ENCODE measurements at regions not wholly inside any gene's neighbourhood (a gene's known extent, or its start where the extent isn't known, plus 50 kb on each side); places are given as distances from the start of the nearest gene placed in this dataset.

DNA sequence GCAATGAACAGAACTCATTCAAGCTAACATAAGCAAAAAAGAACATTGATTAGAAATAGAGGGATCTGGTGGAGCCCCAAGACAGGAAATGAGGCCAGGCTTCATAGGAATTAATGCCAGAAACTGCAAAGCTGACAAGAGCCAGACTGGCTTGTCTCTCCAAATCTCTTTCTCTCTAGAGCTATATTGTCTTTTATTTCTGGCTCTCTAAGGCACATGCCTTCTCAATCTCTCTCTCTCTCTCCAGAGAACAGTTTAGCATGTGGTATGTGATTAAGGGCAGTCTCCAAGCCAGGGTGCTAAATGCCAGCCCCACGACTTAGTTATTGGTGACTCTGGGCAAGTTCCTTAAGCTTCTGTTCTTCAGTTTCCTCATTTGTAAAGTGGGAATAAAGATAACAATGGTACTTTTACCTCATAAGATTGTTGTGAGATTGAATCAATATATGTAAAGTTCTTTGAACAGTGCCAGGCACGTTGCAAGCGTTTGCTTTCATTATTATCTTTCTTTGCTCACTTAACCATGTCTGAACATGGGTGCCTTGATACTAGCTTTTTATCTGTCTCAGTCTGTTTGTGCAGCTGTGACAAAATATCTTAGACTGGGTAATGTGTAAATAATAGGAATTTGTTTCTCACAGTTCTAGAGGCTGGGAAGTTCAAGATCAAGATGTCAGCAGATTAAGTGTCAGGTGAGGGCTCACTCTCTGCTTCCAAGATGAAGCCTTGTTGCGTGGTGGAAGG is 123.2 kb downstream of the BDH1 start:
- WGBS, 2 experiments (ENCODE audit: insufficient coverage in 1 of 2, insufficient read length in 1 of 2), result 88 to 95% methylated on average over 3 to 4 of the region's 4 CpGs
- Histone ChIP-seq H3K4me1 (ENCODE audit: control insufficient read depth, insufficient read depth, low read length) (no peaks in the 10 kb centered on the region), H3K36me3 (ENCODE audit: control insufficient read depth, insufficient read depth, low read length) (no peaks in the 10 kb centered on the region), H3K4me3 (ENCODE audit: low read length) (no peak overlapping the region), H3K9ac (ENCODE audit: extremely low read depth, low read length, poor library complexity, severe bottlenecking) (no peak overlapping the region), H3K27me3 (ENCODE audit: control insufficient read depth, insufficient read depth, low read length, poor library complexity, severe bottlenecking) (no peaks in the 10 kb centered on the region), H3K9me3 (ENCODE audit: control insufficient read depth, low read length) (peaks cover 14% of the 10 kb centered on the region), H3K27ac (ENCODE audit: low read depth, low read length) (no peak overlapping the region)
- Mint-ChIP-seq H3K9me3 (peaks cover 9% of the 10 kb centered on the region), H3K4me1 (peaks cover 8% of the 10 kb centered on the region), H3K36me3 (ENCODE audit: low read depth) (peaks cover 1% of the 10 kb centered on the region), H3K27me3 (ENCODE audit: insufficient read depth) (peaks cover 12% of the 10 kb centered on the region), H3K4me3 (no peak overlapping the region), H3K27ac (no peak overlapping the region)
- no peak for DNase-seq
- TF ChIP-seq, protein P1, sequence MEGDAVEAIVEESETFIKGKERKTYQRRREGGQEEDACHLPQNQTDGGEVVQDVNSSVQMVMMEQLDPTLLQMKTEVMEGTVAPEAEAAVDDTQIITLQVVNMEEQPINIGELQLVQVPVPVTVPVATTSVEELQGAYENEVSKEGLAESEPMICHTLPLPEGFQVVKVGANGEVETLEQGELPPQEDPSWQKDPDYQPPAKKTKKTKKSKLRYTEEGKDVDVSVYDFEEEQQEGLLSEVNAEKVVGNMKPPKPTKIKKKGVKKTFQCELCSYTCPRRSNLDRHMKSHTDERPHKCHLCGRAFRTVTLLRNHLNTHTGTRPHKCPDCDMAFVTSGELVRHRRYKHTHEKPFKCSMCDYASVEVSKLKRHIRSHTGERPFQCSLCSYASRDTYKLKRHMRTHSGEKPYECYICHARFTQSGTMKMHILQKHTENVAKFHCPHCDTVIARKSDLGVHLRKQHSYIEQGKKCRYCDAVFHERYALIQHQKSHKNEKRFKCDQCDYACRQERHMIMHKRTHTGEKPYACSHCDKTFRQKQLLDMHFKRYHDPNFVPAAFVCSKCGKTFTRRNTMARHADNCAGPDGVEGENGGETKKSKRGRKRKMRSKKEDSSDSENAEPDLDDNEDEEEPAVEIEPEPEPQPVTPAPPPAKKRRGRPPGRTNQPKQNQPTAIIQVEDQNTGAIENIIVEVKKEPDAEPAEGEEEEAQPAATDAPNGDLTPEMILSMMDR (conservative IDR thresholded peaks at IDR 0.05), result no peak

DNA sequence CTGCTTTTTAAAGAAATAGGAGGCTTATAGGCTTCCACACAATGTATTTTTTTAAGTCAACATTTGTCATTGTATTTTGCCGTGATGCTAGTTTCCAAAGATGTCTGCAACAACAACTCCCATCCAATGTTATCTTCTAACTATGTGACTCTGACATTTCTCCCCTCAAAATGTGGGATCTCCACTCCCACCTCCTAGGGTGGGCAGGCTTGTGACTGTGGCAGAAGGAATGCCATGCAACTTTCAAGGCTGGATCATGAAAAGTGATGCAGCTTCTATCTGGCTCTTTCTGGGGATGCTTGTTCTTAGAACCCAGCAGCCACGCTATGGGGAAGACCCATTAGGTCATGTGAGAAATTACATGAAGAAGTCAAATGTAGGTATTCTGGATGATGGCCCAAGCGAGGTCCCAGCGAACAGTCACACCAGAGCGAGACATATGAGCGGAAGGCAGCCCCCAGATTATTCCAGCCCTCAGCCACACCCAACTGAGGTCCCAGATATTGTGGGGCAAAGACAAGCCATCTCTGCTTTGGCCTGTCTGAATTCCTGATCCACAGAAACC is 124.3 kb downstream of the BDH1 start:
- H3K9me3 Mint-ChIP-seq, result peaks cover 9% of the 10 kb centered on the region
- 95 to 100% methylated on average over 6 of the region's 6 CpGs for WGBS, 2 experiments (ENCODE audit: insufficient coverage in 1 of 2, insufficient read length in 1 of 2)

DNA sequence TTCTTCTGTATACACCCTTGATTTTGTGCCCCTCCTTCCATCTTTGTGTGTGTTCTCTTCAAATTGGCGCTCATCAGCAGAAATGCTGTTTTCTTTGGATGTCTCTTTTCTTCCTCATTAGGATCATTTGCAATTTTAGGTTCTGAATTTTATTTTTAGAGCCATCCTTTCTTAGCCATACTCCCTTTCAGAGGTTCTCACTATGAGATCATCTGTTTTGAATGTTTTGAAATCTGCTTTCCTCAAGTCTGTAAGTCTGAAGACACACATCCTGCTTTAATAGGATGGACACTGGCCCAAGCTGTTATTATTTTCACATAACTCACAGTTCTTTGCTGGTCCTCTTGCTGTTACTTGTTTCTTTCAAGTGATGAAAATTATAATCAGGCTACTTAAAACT is 124.8 kb downstream of the BDH1 start:
- Mint-ChIP-seq H3K27me3 (ENCODE audit: insufficient read depth) (peaks cover 12% of the 10 kb centered on the region), H3K4me3 (no peak overlapping the region), H3K36me3 (ENCODE audit: low read depth) (peaks cover 1% of the 10 kb centered on the region), H3K9me3 (peaks cover 9% of the 10 kb centered on the region), H3K4me1 (peaks cover 11% of the 10 kb centered on the region), H3K27ac (no peak overlapping the region)
- Histone ChIP-seq H3K4me1 (ENCODE audit: control insufficient read depth, insufficient read depth, low read length) (no peaks in the 10 kb centered on the region), H3K9me3 (ENCODE audit: control insufficient read depth, low read length) (peaks cover 14% of the 10 kb centered on the region), H3K9ac (ENCODE audit: extremely low read depth, low read length, poor library complexity, severe bottlenecking) (no peak overlapping the region), H3K27me3 (ENCODE audit: control insufficient read depth, insufficient read depth, low read length, poor library complexity, severe bottlenecking) (no peaks in the 10 kb centered on the region), H3K4me3 (ENCODE audit: low read length) (no peak overlapping the region), H3K27ac (ENCODE audit: low read depth, low read length) (no peak overlapping the region), H3K36me3 (ENCODE audit: control insufficient read depth, insufficient read depth, low read length) (no peaks in the 10 kb centered on the region)
- WGBS, 2 experiments (ENCODE audit: insufficient coverage in 1 of 2, insufficient read length in 1 of 2), result 80 to 96% methylated on average over 1 of the region's 1 CpG
- DNase-seq, result no peak
- TF ChIP-seq, protein P1 (conservative IDR thresholded peaks at IDR 0.05), result no peak

More for the DNA sequence above, 124.3 kb downstream of the BDH1 start:
- Histone ChIP-seq H3K9ac (ENCODE audit: extremely low read depth, low read length, poor library complexity, severe bottlenecking) (no peak overlapping the region), H3K27me3 (ENCODE audit: control insufficient read depth, insufficient read depth, low read length, poor library complexity, severe bottlenecking) (no peaks in the 10 kb centered on the region), H3K27ac (ENCODE audit: low read depth, low read length) (no peak overlapping the region), H3K9me3 (ENCODE audit: control insufficient read depth, low read length) (peaks cover 14% of the 10 kb centered on the region), H3K4me3 (ENCODE audit: low read length) (no peak overlapping the region), H3K4me1 (ENCODE audit: control insufficient read depth, insufficient read depth, low read length) (no peaks in the 10 kb centered on the region), H3K36me3 (ENCODE audit: control insufficient read depth, insufficient read depth, low read length) (no peaks in the 10 kb centered on the region)
- Mint-ChIP-seq H3K27ac (no peak overlapping the region), H3K4me1 (peaks cover 11% of the 10 kb centered on the region), H3K36me3 (ENCODE audit: low read depth) (peaks cover 1% of the 10 kb centered on the region), H3K27me3 (ENCODE audit: insufficient read depth) (peaks cover 12% of the 10 kb centered on the region), H3K4me3 (no peak overlapping the region)
- TF ChIP-seq, protein P1 (conservative IDR thresholded peaks at IDR 0.05), result no peak
- no peak for DNase-seq
